ENCODE measurements at regions not wholly inside any gene's neighbourhood (a gene's known extent, or its start where the extent isn't known, plus 50 kb on each side); places are given as distances from the start of the nearest gene placed in this dataset.

DNA sequence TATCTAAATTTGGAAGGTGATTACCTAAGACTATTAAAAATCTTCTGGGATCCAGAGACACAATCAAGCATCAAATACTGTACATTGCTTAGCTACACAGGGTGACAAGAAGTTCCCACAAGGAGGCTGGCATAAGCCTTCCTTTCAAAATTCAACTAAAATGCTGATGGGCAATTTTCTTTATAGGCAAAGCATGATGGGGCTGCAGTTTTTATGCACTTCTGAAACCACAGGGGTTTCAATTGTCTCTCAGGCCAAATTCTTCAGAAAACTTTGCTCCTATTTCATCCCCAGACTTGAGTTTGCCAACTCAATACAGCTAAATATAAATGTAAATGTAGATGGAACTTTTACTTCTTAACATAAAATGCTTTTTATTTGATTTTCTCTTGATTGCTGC is 241.6 kb downstream of the ZPLD1 start:
- TF ChIP-seq, protein P1, sequence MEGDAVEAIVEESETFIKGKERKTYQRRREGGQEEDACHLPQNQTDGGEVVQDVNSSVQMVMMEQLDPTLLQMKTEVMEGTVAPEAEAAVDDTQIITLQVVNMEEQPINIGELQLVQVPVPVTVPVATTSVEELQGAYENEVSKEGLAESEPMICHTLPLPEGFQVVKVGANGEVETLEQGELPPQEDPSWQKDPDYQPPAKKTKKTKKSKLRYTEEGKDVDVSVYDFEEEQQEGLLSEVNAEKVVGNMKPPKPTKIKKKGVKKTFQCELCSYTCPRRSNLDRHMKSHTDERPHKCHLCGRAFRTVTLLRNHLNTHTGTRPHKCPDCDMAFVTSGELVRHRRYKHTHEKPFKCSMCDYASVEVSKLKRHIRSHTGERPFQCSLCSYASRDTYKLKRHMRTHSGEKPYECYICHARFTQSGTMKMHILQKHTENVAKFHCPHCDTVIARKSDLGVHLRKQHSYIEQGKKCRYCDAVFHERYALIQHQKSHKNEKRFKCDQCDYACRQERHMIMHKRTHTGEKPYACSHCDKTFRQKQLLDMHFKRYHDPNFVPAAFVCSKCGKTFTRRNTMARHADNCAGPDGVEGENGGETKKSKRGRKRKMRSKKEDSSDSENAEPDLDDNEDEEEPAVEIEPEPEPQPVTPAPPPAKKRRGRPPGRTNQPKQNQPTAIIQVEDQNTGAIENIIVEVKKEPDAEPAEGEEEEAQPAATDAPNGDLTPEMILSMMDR (IDR thresholded peaks at IDR 0.05; ENCODE audit: poor library complexity, severe bottlenecking): no peak
- TF ChIP-seq, protein P2, sequence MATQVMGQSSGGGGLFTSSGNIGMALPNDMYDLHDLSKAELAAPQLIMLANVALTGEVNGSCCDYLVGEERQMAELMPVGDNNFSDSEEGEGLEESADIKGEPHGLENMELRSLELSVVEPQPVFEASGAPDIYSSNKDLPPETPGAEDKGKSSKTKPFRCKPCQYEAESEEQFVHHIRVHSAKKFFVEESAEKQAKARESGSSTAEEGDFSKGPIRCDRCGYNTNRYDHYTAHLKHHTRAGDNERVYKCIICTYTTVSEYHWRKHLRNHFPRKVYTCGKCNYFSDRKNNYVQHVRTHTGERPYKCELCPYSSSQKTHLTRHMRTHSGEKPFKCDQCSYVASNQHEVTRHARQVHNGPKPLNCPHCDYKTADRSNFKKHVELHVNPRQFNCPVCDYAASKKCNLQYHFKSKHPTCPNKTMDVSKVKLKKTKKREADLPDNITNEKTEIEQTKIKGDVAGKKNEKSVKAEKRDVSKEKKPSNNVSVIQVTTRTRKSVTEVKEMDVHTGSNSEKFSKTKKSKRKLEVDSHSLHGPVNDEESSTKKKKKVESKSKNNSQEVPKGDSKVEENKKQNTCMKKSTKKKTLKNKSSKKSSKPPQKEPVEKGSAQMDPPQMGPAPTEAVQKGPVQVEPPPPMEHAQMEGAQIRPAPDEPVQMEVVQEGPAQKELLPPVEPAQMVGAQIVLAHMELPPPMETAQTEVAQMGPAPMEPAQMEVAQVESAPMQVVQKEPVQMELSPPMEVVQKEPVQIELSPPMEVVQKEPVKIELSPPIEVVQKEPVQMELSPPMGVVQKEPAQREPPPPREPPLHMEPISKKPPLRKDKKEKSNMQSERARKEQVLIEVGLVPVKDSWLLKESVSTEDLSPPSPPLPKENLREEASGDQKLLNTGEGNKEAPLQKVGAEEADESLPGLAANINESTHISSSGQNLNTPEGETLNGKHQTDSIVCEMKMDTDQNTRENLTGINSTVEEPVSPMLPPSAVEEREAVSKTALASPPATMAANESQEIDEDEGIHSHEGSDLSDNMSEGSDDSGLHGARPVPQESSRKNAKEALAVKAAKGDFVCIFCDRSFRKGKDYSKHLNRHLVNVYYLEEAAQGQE (IDR thresholded peaks at IDR 0.05; ENCODE audit: borderline replicate concordance): no peak
- TF ChIP-seq SMC3 (conservative IDR thresholded peaks at IDR 0.05; ENCODE audit: poor library complexity): no peak
- TF ChIP-seq MXI1 (conservative IDR thresholded peaks at IDR 0.05; ENCODE audit: poor library complexity, severe bottlenecking): no peak
- TF ChIP-seq POLR2AphosphoS5 (IDR thresholded peaks at IDR 0.05): no peak
- TF ChIP-seq EZH2 (IDR thresholded peaks at IDR 0.05; ENCODE audit: borderline replicate concordance, insufficient read depth, low read length, poor library complexity, severe bottlenecking): no peak
- no peak for TF ChIP-seq RAD21 (conservative IDR thresholded peaks at IDR 0.05)
- no peak for TF ChIP-seq TAF1 (IDR thresholded peaks at IDR 0.05; ENCODE audit: low read depth)
